HCT116 (cell line): ENCODE measurements at regions not wholly inside any gene's neighbourhood (a gene's known extent, or its start where the extent isn't known, plus 50 kb on each side); places are given as distances from the start of the nearest gene placed in this dataset.

Source experiments
- ATAC-seq: fragments of 200-7000 bp; cut with Tn5 transposase; 2 replicates; pipeline ENCODE4 v1.9.1; 2020; ENCODE audit warnings: mild to moderate bottlenecking, moderate library complexity
- BruUV-seq: library from RNA; stranded (reverse); fragments of 400-500 nt; replicated peaks from 2 replicates; lab custom pipeline; 2021; lab: Mats Ljungman, UMichigan
- CTCF ChIA-PET: fragments of 300-600 bp; sonication (Branson Sonifier 250); formaldehyde crosslinking; loops from one replicate; lab custom pipeline; 2021; ENCODE audit warnings: antibody characterized with exemption; lab: Charles Lee
- POLR2A ChIA-PET: fragments of 300-600, 350-600 bp; sonication (Branson Sonifier 250); formaldehyde crosslinking; loops from one replicate; lab custom pipeline; 2021; ENCODE audit warnings: antibody characterized with exemption; lab: Charles Lee
- RAD21 ChIA-PET, 2 experiments: fragments of 300-600 bp; sonication (Branson Sonifier 250); formaldehyde crosslinking; loops; one replicate each; lab custom pipeline; 2023; ENCODE audit warnings: low total read pairs in 2 of 2; ENCODE audit not compliant: uncharacterized antibody in 2 of 2, unreplicated experiment in 2 of 2, low non-redundant PET in 1 of 2; lab: Charles Lee
- DNase-seq: peaks from one replicate; pipeline ENCODE4 v3.0.0-alpha.2; 2010; ENCODE audit warnings: low read depth, low spot score
- H2AFZ ChIP-seq: fragments of 200-600 bp; shearing (Covaris generic), sonication (generic); 2 replicates; pipeline ENCODE4 v1.6.1; 2017; ENCODE audit warnings: low read depth, mixed run types, mixed read lengths, antibody characterized with exemption, low read length; ENCODE audit not compliant: poor library complexity, severe bottlenecking
- H3K27ac ChIP-seq: 2 replicates; pipeline ENCODE4 v1.5.1; 2012; ENCODE audit warnings: low read depth, low read length
- H3K27me3 ChIP-seq: fragments of 200-600 bp; sonication (generic); 2 replicates; pipeline ENCODE4 v1.6.1; 2016; ENCODE audit warnings: mixed run types, low read length, mixed read lengths; ENCODE audit not compliant: insufficient read depth
- H3K36me3 ChIP-seq, 2 experiments: fragments of 200-500 bp in 1 of 2; fragments of 200-600 bp in 1 of 2; sonication (Bioruptor generic) in 1 of 2; sonication (generic) in 1 of 2; 2 replicates each; pipeline versions ENCODE4 v1.5.1 to v1.6.1; 2014 to 2016; ENCODE audit warnings: low read length in 2 of 2, inconsistent platforms in 1 of 2, mixed read lengths in 1 of 2, mixed run types in 1 of 2; ENCODE audit not compliant: insufficient read depth in 2 of 2, control insufficient read depth in 1 of 2
- H3K4me1 ChIP-seq, 2 experiments: fragments of 200-600 bp in 1 of 2; sonication (generic) in 1 of 2; 2 replicates each; pipeline versions ENCODE4 v1.5.1 to v1.6.1; 2012 to 2017; ENCODE audit warnings: low read length in 2 of 2, inconsistent platforms in 1 of 2, mild to moderate bottlenecking in 1 of 2, mixed read lengths in 1 of 2, mixed run types in 1 of 2, moderate library complexity in 1 of 2; ENCODE audit not compliant: insufficient read depth in 2 of 2, control insufficient read depth in 1 of 2
- H3K4me2 ChIP-seq: fragments of 200-600 bp; sonication (generic); 2 replicates; pipeline ENCODE4 v1.6.1; 2017; ENCODE audit warnings: mixed run types, low read length, mixed read lengths
- H3K4me3 ChIP-seq, 2 experiments: fragments of 200-600 bp in 1 of 2; sonication (generic) in 1 of 2; replicated peaks in 1 of 2; 2 replicates each; pipeline ENCODE4 v1.5.1; 2011 to 2016; ENCODE audit warnings: low read length in 2 of 2, control low read depth in 1 of 2, low read depth in 1 of 2, mild to moderate bottlenecking in 1 of 2, mixed read lengths in 1 of 2, mixed run types in 1 of 2
- H3K79me2 ChIP-seq: fragments of 200-600 bp; sonication (generic); 2 replicates; pipeline ENCODE4 v1.6.1; 2017; ENCODE audit warnings: mild to moderate bottlenecking, mixed run types, low read length, moderate library complexity, mixed read lengths; ENCODE audit not compliant: insufficient read depth
- H3K9ac ChIP-seq: fragments of 200-600 bp; sonication (generic); 2 replicates; pipeline ENCODE4 v1.6.1; 2016; ENCODE audit warnings: low read length, mixed read lengths
- H3K9me2 ChIP-seq: fragments of 200-600 bp; sonication (generic), shearing (Covaris generic); 2 replicates; pipeline ENCODE4 v1.6.1; 2017; ENCODE audit warnings: mixed run types, mild to moderate bottlenecking, moderate library complexity; ENCODE audit not compliant: insufficient read depth
- H3K9me3 ChIP-seq, 2 experiments: fragments of 200-500 bp in 1 of 2; fragments of 200-600 bp in 1 of 2; sonication (Bioruptor generic) in 1 of 2; sonication (generic) in 1 of 2; 2 replicates each; pipeline ENCODE4 v1.6.1; 2014 to 2017; ENCODE audit warnings: low read length in 2 of 2, mixed read lengths in 2 of 2, inconsistent platforms in 1 of 2, low read depth in 1 of 2, mild to moderate bottlenecking in 1 of 2, mixed run types in 1 of 2, moderate library complexity in 1 of 2; ENCODE audit not compliant: control insufficient read depth in 1 of 2, insufficient read depth in 1 of 2
- H4K20me1 ChIP-seq: fragments of 200-600 bp; sonication (generic), shearing (Covaris generic); 2 replicates; pipeline ENCODE4 v1.6.1; 2017; ENCODE audit warnings: mixed run types, mild to moderate bottlenecking, moderate library complexity; ENCODE audit not compliant: insufficient read depth
- ATF3 ChIP-seq: IDR thresholded peaks from 2 replicates; pipeline ENCODE4 v1.6.1; 2012
- CBX3 ChIP-seq: IDR thresholded peaks from 2 replicates; pipeline ENCODE4 v1.6.1; 2012; ENCODE audit warnings: low read depth
- CEBPB ChIP-seq: IDR thresholded peaks from 2 replicates; pipeline ENCODE4 v1.6.1; 2012; ENCODE audit warnings: low read depth
- ELF1 ChIP-seq: IDR thresholded peaks from 2 replicates; pipeline ENCODE4 v1.6.1; 2012; ENCODE audit warnings: low read depth, borderline replicate concordance
- JUND ChIP-seq: IDR thresholded peaks from 2 replicates; pipeline ENCODE4 v1.6.1; 2012
- POLR2A ChIP-seq: IDR thresholded peaks from 2 replicates; pipeline ENCODE4 v1.7.0; 2011; ENCODE audit warnings: borderline replicate concordance; ENCODE audit not compliant: insufficient read depth, insufficient read length; ENCODE audit errors: extremely low read depth
- POLR2AphosphoS5 ChIP-seq: IDR thresholded peaks from 2 replicates; pipeline ENCODE4 v1.6.1; 2011; ENCODE audit warnings: mild to moderate bottlenecking, low read depth, low read length, moderate library complexity
- RAD21 ChIP-seq: IDR thresholded peaks from 2 replicates; pipeline ENCODE4 v1.6.1; 2012; ENCODE audit warnings: low read depth, mild to moderate bottlenecking
- REST ChIP-seq: IDR thresholded peaks from 2 replicates; pipeline ENCODE4 v1.6.1; 2012; ENCODE audit warnings: low read depth
- SIN3A ChIP-seq: IDR thresholded peaks from 2 replicates; pipeline ENCODE4 v1.6.1; 2012; ENCODE audit warnings: low read depth
- SP1 ChIP-seq: IDR thresholded peaks from 2 replicates; pipeline ENCODE4 v1.6.1; 2012; ENCODE audit warnings: low read depth
- SRF ChIP-seq: IDR thresholded peaks from 2 replicates; pipeline ENCODE4 v1.6.1; 2012; ENCODE audit warnings: low read depth
- YY1 ChIP-seq: IDR thresholded peaks from 2 replicates; pipeline ENCODE4 v1.6.1; 2011; ENCODE audit warnings: low read length, low read depth, moderate library complexity, mild to moderate bottlenecking; ENCODE audit not compliant: insufficient replicate concordance; ENCODE audit errors: extremely low read depth
- ZBTB33 ChIP-seq: IDR thresholded peaks from 2 replicates; pipeline ENCODE4 v1.6.1; 2011; ENCODE audit warnings: mild to moderate bottlenecking, low read length, moderate library complexity; ENCODE audit not compliant: insufficient replicate concordance; ENCODE audit errors: extremely low read depth
- ZFX ChIP-seq: fragments of 450-650 bp; IDR thresholded peaks from 2 replicates; pipeline ENCODE4 v1.6.1; 2017
- intact Hi-C: fragments of 100-400 bp; cut with micrococcal nuclease; formaldehyde crosslinking; loops from 2 replicates; pipeline ENCODE4 v1.10.0; 2022

- no peaks in the 10 kb centered on the region for H4K20me1 ChIP-seq
- H3K27ac ChIP-seq = no peak overlapping the region
- TF ChIP-seq CEBPB = no peak
- no peak for TF ChIP-seq POLR2AphosphoS5
- TF ChIP-seq POLR2A = no peak
- TF ChIP-seq CBX3 = no peak
- TF ChIP-seq SRF = no peak
- no peak for TF ChIP-seq ELF1
- no peak for TF ChIP-seq SIN3A
- TF ChIP-seq YY1 = no peak
- TF ChIP-seq ZFX = no peak
- no peak for TF ChIP-seq RAD21
- TF ChIP-seq, all 23 proteins: peak for 0
- DNase-seq (no peak), ATAC-seq (no peak)
- RAD21 ChIA-PET = no interaction called here
- no peaks in the 10 kb centered on the region for H3K79me2 ChIP-seq
- no peaks in the 10 kb centered on the region for H3K9me2 ChIP-seq
- CTCF ChIA-PET = no interaction called here
- no peaks in the 10 kb centered on the region for H3K36me3 ChIP-seq
- no peaks in the 10 kb centered on the region for H3K4me1 ChIP-seq
- POLR2A ChIA-PET = no interaction called here
- no peaks in the 10 kb centered on the region for H3K27me3 ChIP-seq
- peaks cover 4 to 6% of the 10 kb centered on the region in 2 experiments; a peak in 2 of 4 replicates for H3K9me3 ChIP-seq
- intact Hi-C loops = no loop called here
- H2AFZ ChIP-seq = no peak overlapping the region
- no TSS peak for BruUV-seq
- no peak overlapping the region for H3K4me2 ChIP-seq
- H3K9ac ChIP-seq = no peak overlapping the region
- no peak overlapping the region for H3K4me3 ChIP-seq
Measured at GRCh38 chr11:97398246-97398645, 1008.4 kb downstream of the JRKL start.

GRCh38 chr11:97409141-97409540 is 1019.3 kb downstream of the JRKL start:
- no peaks in the 10 kb centered on the region for H3K79me2 ChIP-seq
- ChIA-PET POLR2A (no interaction called here), RAD21 (no interaction called here), CTCF (no interaction called here)
- no peaks in the 10 kb centered on the region for H3K9me2 ChIP-seq
- H3K4me3 ChIP-seq = no peak overlapping the region
- no peak overlapping the region for H3K27ac ChIP-seq
- H3K27me3 ChIP-seq = no peaks in the 10 kb centered on the region
- intact Hi-C loops = no loop called here
- H3K9me3 ChIP-seq = peaks cover 12 to 14% of the 10 kb centered on the region in 2 experiments; a peak in 2 of 4 replicates
- no peaks in the 10 kb centered on the region for H3K36me3 ChIP-seq
- DNase-seq (no peak), ATAC-seq (no peak)
- H3K4me1 ChIP-seq = no peaks in the 10 kb centered on the region
- no peak overlapping the region for H3K4me2 ChIP-seq
- no peak overlapping the region for H2AFZ ChIP-seq
- no TSS peak for BruUV-seq
- H4K20me1 ChIP-seq = no peaks in the 10 kb centered on the region
- no peak overlapping the region for H3K9ac ChIP-seq
- TF ChIP-seq SRF (no peak), ZFX (no peak), SIN3A (no peak), JUND (no peak), POLR2A (no peak), ZBTB33 (no peak), CEBPB (no peak), ATF3 (no peak), POLR2AphosphoS5 (no peak), SP1 (no peak), REST (no peak), CBX3 (no peak), ELF1 (no peak)
